HCT116 (cell line): ENCODE measurements at regions not wholly inside any gene's neighbourhood (a gene's known extent, or its start where the extent isn't known, plus 50 kb on each side); places are given as distances from the start of the nearest gene placed in this dataset.

ENCODE experiments used
- ATAC-seq: fragments of 200-7000 bp; cut with Tn5 transposase; 2 replicates; pipeline ENCODE4 v1.9.1; 2020; ENCODE audit warnings: mild to moderate bottlenecking, moderate library complexity
- BruUV-seq: library from RNA; stranded (reverse); fragments of 400-500 nt; replicated peaks from 2 replicates; lab custom pipeline; 2021; lab: Mats Ljungman, UMichigan
- CTCF ChIA-PET: fragments of 300-600 bp; sonication (Branson Sonifier 250); formaldehyde crosslinking; loops from one replicate; lab custom pipeline; 2021; ENCODE audit warnings: antibody characterized with exemption; lab: Charles Lee
- POLR2A ChIA-PET: fragments of 300-600, 350-600 bp; sonication (Branson Sonifier 250); formaldehyde crosslinking; loops from one replicate; lab custom pipeline; 2021; ENCODE audit warnings: antibody characterized with exemption; lab: Charles Lee
- RAD21 ChIA-PET, 2 experiments: fragments of 300-600 bp; sonication (Branson Sonifier 250); formaldehyde crosslinking; loops; one replicate each; lab custom pipeline; 2023; ENCODE audit warnings: low total read pairs in 2 of 2; ENCODE audit not compliant: uncharacterized antibody in 2 of 2, unreplicated experiment in 2 of 2, low non-redundant PET in 1 of 2; lab: Charles Lee
- DNase-seq: peaks from one replicate; pipeline ENCODE4 v3.0.0-alpha.2; 2010; ENCODE audit warnings: low read depth, low spot score
- H2AFZ ChIP-seq: fragments of 200-600 bp; shearing (Covaris generic), sonication (generic); 2 replicates; pipeline ENCODE4 v1.6.1; 2017; ENCODE audit warnings: low read depth, mixed run types, mixed read lengths, antibody characterized with exemption, low read length; ENCODE audit not compliant: poor library complexity, severe bottlenecking
- H3K27ac ChIP-seq: 2 replicates; pipeline ENCODE4 v1.5.1; 2012; ENCODE audit warnings: low read depth, low read length
- H3K27me3 ChIP-seq: fragments of 200-600 bp; sonication (generic); 2 replicates; pipeline ENCODE4 v1.6.1; 2016; ENCODE audit warnings: mixed run types, low read length, mixed read lengths; ENCODE audit not compliant: insufficient read depth
- H3K36me3 ChIP-seq, 2 experiments: fragments of 200-500 bp in 1 of 2; fragments of 200-600 bp in 1 of 2; sonication (Bioruptor generic) in 1 of 2; sonication (generic) in 1 of 2; 2 replicates each; pipeline versions ENCODE4 v1.5.1 to v1.6.1; 2014 to 2016; ENCODE audit warnings: low read length in 2 of 2, inconsistent platforms in 1 of 2, mixed read lengths in 1 of 2, mixed run types in 1 of 2; ENCODE audit not compliant: insufficient read depth in 2 of 2, control insufficient read depth in 1 of 2
- H3K4me1 ChIP-seq, 2 experiments: fragments of 200-600 bp in 1 of 2; sonication (generic) in 1 of 2; 2 replicates each; pipeline versions ENCODE4 v1.5.1 to v1.6.1; 2012 to 2017; ENCODE audit warnings: low read length in 2 of 2, inconsistent platforms in 1 of 2, mild to moderate bottlenecking in 1 of 2, mixed read lengths in 1 of 2, mixed run types in 1 of 2, moderate library complexity in 1 of 2; ENCODE audit not compliant: insufficient read depth in 2 of 2, control insufficient read depth in 1 of 2
- H3K4me2 ChIP-seq: fragments of 200-600 bp; sonication (generic); 2 replicates; pipeline ENCODE4 v1.6.1; 2017; ENCODE audit warnings: mixed run types, low read length, mixed read lengths
- H3K4me3 ChIP-seq, 2 experiments: fragments of 200-600 bp in 1 of 2; sonication (generic) in 1 of 2; replicated peaks in 1 of 2; 2 replicates each; pipeline ENCODE4 v1.5.1; 2011 to 2016; ENCODE audit warnings: low read length in 2 of 2, control low read depth in 1 of 2, low read depth in 1 of 2, mild to moderate bottlenecking in 1 of 2, mixed read lengths in 1 of 2, mixed run types in 1 of 2
- H3K79me2 ChIP-seq: fragments of 200-600 bp; sonication (generic); 2 replicates; pipeline ENCODE4 v1.6.1; 2017; ENCODE audit warnings: mild to moderate bottlenecking, mixed run types, low read length, moderate library complexity, mixed read lengths; ENCODE audit not compliant: insufficient read depth
- H3K9ac ChIP-seq: fragments of 200-600 bp; sonication (generic); 2 replicates; pipeline ENCODE4 v1.6.1; 2016; ENCODE audit warnings: low read length, mixed read lengths
- H3K9me2 ChIP-seq: fragments of 200-600 bp; sonication (generic), shearing (Covaris generic); 2 replicates; pipeline ENCODE4 v1.6.1; 2017; ENCODE audit warnings: mixed run types, mild to moderate bottlenecking, moderate library complexity; ENCODE audit not compliant: insufficient read depth
- H3K9me3 ChIP-seq, 2 experiments: fragments of 200-500 bp in 1 of 2; fragments of 200-600 bp in 1 of 2; sonication (Bioruptor generic) in 1 of 2; sonication (generic) in 1 of 2; 2 replicates each; pipeline ENCODE4 v1.6.1; 2014 to 2017; ENCODE audit warnings: low read length in 2 of 2, mixed read lengths in 2 of 2, inconsistent platforms in 1 of 2, low read depth in 1 of 2, mild to moderate bottlenecking in 1 of 2, mixed run types in 1 of 2, moderate library complexity in 1 of 2; ENCODE audit not compliant: control insufficient read depth in 1 of 2, insufficient read depth in 1 of 2
- H4K20me1 ChIP-seq: fragments of 200-600 bp; sonication (generic), shearing (Covaris generic); 2 replicates; pipeline ENCODE4 v1.6.1; 2017; ENCODE audit warnings: mixed run types, mild to moderate bottlenecking, moderate library complexity; ENCODE audit not compliant: insufficient read depth
- CEBPB ChIP-seq: IDR thresholded peaks from 2 replicates; pipeline ENCODE4 v1.6.1; 2012; ENCODE audit warnings: low read depth
- ELF1 ChIP-seq: IDR thresholded peaks from 2 replicates; pipeline ENCODE4 v1.6.1; 2012; ENCODE audit warnings: low read depth, borderline replicate concordance
- EZH2phosphoT487 ChIP-seq: fragments of 200-600 bp; IDR thresholded peaks from 2 replicates; pipeline ENCODE4 v1.6.1; 2018; ENCODE audit warnings: antibody characterized with exemption, borderline replicate concordance
- JUND ChIP-seq: IDR thresholded peaks from 2 replicates; pipeline ENCODE4 v1.6.1; 2012
- RAD21 ChIP-seq: IDR thresholded peaks from 2 replicates; pipeline ENCODE4 v1.6.1; 2012; ENCODE audit warnings: low read depth, mild to moderate bottlenecking
- SIN3A ChIP-seq: IDR thresholded peaks from 2 replicates; pipeline ENCODE4 v1.6.1; 2012; ENCODE audit warnings: low read depth
- SP1 ChIP-seq: IDR thresholded peaks from 2 replicates; pipeline ENCODE4 v1.6.1; 2012; ENCODE audit warnings: low read depth
- SRF ChIP-seq: IDR thresholded peaks from 2 replicates; pipeline ENCODE4 v1.6.1; 2012; ENCODE audit warnings: low read depth
- TCF7L2 ChIP-seq: IDR thresholded peaks from 2 replicates; pipeline ENCODE4 v1.7.0; 2011; ENCODE audit warnings: borderline replicate concordance, inconsistent platforms; ENCODE audit not compliant: insufficient read depth, insufficient read length; ENCODE audit errors: extremely low read depth
- YY1 ChIP-seq: IDR thresholded peaks from 2 replicates; pipeline ENCODE4 v1.6.1; 2011; ENCODE audit warnings: low read length, low read depth, moderate library complexity, mild to moderate bottlenecking; ENCODE audit not compliant: insufficient replicate concordance; ENCODE audit errors: extremely low read depth
- ZFX ChIP-seq: fragments of 450-650 bp; IDR thresholded peaks from 2 replicates; pipeline ENCODE4 v1.6.1; 2017
- ZNF274 ChIP-seq: fragments of 200-500 bp; sonication (Bioruptor generic); IDR thresholded peaks from 2 replicates; pipeline ENCODE4 v1.6.1; 2014; ENCODE audit warnings: mild to moderate bottlenecking, low read depth, low read length, inconsistent platforms
- intact Hi-C: fragments of 100-400 bp; cut with micrococcal nuclease; formaldehyde crosslinking; loops from 2 replicates; pipeline ENCODE4 v1.10.0; 2022
- TF ChIP-seq, protein P1 (sequence below), 3 experiments: fragments of 200-600 bp in 1 of 3; sonication (generic) in 1 of 3; IDR thresholded peaks in 2 of 3; conservative IDR thresholded peaks in 1 of 3; 2 replicates each; pipeline ENCODE4 v1.5.1; 2012 to 2017; ENCODE audit warnings: low read depth in 2 of 3, low read length in 2 of 3, antibody characterized with exemption in 1 of 3, borderline replicate concordance in 1 of 3, control low read depth in 1 of 3, mild to moderate bottlenecking in 1 of 3, mixed read lengths in 1 of 3, mixed run types in 1 of 3, moderate library complexity in 1 of 3; ENCODE audit not compliant: insufficient read depth in 1 of 3
- TF ChIP-seq, protein P2 (sequence below): IDR thresholded peaks from 2 replicates; pipeline ENCODE4 v1.6.1; 2012
- TF ChIP-seq, protein P3 (sequence below): IDR thresholded peaks from 2 replicates; pipeline ENCODE4 v1.6.1; 2012

DNA sequence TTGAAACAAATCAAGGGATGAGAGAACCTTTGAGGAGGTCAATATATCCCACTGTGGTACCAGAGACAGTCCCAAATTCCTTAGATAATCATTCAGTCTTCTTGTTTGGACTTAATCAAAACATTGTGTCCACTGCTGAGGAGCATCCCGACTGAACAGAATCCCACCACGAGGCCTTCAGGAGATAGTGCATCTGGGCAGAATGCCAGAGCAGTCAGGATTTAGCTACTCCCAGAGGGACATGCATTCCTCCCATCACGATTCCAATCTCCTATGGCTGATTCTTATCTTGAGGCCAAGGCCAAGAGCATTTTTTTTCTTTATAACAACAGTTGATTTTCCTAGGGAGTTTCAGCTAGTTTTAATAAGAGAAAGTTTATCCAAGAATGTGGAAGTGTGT, 87.4 kb upstream of the COX10 start:
- TF ChIP-seq TCF7L2, result no peak
- TF ChIP-seq EZH2phosphoT487, result no peak
- TF ChIP-seq, protein P1, sequence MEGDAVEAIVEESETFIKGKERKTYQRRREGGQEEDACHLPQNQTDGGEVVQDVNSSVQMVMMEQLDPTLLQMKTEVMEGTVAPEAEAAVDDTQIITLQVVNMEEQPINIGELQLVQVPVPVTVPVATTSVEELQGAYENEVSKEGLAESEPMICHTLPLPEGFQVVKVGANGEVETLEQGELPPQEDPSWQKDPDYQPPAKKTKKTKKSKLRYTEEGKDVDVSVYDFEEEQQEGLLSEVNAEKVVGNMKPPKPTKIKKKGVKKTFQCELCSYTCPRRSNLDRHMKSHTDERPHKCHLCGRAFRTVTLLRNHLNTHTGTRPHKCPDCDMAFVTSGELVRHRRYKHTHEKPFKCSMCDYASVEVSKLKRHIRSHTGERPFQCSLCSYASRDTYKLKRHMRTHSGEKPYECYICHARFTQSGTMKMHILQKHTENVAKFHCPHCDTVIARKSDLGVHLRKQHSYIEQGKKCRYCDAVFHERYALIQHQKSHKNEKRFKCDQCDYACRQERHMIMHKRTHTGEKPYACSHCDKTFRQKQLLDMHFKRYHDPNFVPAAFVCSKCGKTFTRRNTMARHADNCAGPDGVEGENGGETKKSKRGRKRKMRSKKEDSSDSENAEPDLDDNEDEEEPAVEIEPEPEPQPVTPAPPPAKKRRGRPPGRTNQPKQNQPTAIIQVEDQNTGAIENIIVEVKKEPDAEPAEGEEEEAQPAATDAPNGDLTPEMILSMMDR (IDR thresholded peaks at IDR 0.05 in 2 of 3, conservative IDR thresholded peaks at IDR 0.05 in 1 of 3; ENCODE audit: borderline replicate concordance in 1 of 3, insufficient read depth in 1 of 3, low read depth in 2 of 3, low read length in 2 of 3), result no peak
- TF ChIP-seq, protein P2, sequence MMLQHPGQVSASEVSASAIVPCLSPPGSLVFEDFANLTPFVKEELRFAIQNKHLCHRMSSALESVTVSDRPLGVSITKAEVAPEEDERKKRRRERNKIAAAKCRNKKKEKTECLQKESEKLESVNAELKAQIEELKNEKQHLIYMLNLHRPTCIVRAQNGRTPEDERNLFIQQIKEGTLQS, result no peak
- no peak for TF ChIP-seq ELF1
- no peak for TF ChIP-seq ZNF274
- no peak for TF ChIP-seq ZFX
- TF ChIP-seq CEBPB, result no peak
- TF ChIP-seq SRF, result no peak
- TF ChIP-seq RAD21, result no peak
- TF ChIP-seq, protein P3, sequence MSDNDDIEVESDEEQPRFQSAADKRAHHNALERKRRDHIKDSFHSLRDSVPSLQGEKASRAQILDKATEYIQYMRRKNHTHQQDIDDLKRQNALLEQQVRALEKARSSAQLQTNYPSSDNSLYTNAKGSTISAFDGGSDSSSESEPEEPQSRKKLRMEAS, result no peak
- no peak for TF ChIP-seq YY1
- TF ChIP-seq SIN3A, result no peak
- no peak for TF ChIP-seq SP1
- no peak for TF ChIP-seq JUND
- TF ChIP-seq, all 23 proteins: peak for 0
- Histone ChIP-seq H3K27me3 (peaks cover 9% of the 10 kb centered on the region), H3K9me3 (no peaks in the 10 kb centered on the region), H3K9ac (no peak overlapping the region), H3K4me1 (no peaks in the 10 kb centered on the region), H4K20me1 (no peaks in the 10 kb centered on the region), H3K4me3 (no peak overlapping the region), H3K79me2 (no peaks in the 10 kb centered on the region), H3K4me2 (no peak overlapping the region), H3K9me2 (no peaks in the 10 kb centered on the region), H3K27ac (no peak overlapping the region), H2AFZ (no peak overlapping the region), H3K36me3 (no peaks in the 10 kb centered on the region)
- DNase-seq, result no peak
- ChIA-PET CTCF (no interaction called here), RAD21 (no interaction called here), POLR2A (no interaction called here)
- intact Hi-C loops, result no loop called here
- no TSS peak for BruUV-seq
- ATAC-seq, result no peak
